PFSK-1 (cell line): ENCODE measurements at regions not wholly inside any gene's neighbourhood (a gene's known extent, or its start where the extent isn't known, plus 50 kb on each side); places are given as distances from the start of the nearest gene placed in this dataset.

Experiments
- FOXP2 ChIP-seq: optimal IDR thresholded peaks from 2 replicates; pipeline ENCODE3; 2011; ENCODE audit warnings: borderline replicate concordance, control low read depth, inconsistent platforms; ENCODE audit not compliant: insufficient read depth; ENCODE audit errors: extremely low read length, extremely low read depth
- POLR2AphosphoS5 ChIP-seq: IDR thresholded peaks from 2 replicates; pipeline ENCODE4 v1.6.1; 2012; ENCODE audit warnings: low read depth, mild to moderate bottlenecking, control low read depth, low read length, moderate library complexity
- REST ChIP-seq, 2 experiments: IDR thresholded peaks; 2 replicates each; pipeline versions ENCODE4 v1.6.1 to v1.8.0; 2011 to 2012; ENCODE audit warnings: low read depth in 2 of 2, low read length in 2 of 2, control low read depth in 1 of 2, inconsistent platforms in 1 of 2, mild to moderate bottlenecking in 1 of 2, moderate library complexity in 1 of 2; ENCODE audit not compliant: insufficient read depth in 1 of 2
- SIN3A ChIP-seq: IDR thresholded peaks from 2 replicates; pipeline ENCODE4 v1.6.1; 2012; ENCODE audit warnings: mild to moderate bottlenecking, low read length, moderate library complexity, borderline replicate concordance; ENCODE audit not compliant: insufficient read depth

- TF ChIP-seq POLR2AphosphoS5 (no peak), FOXP2 (no peak), REST (IDR thresholded peaks at IDR 0.05; ENCODE audit: insufficient read depth in 1 of 2, low read depth in 2 of 2, low read length in 2 of 2) (no peak), SIN3A (no peak)
Measured at GRCh38 chr10:7040681-7041080, 370.2 kb downstream of the SFMBT2 start.
